ENCODE measurements at regions not wholly inside any gene's neighbourhood (a gene's known extent, or its start where the extent isn't known, plus 50 kb on each side); places are given as distances from the start of the nearest gene placed in this dataset.

DNA sequence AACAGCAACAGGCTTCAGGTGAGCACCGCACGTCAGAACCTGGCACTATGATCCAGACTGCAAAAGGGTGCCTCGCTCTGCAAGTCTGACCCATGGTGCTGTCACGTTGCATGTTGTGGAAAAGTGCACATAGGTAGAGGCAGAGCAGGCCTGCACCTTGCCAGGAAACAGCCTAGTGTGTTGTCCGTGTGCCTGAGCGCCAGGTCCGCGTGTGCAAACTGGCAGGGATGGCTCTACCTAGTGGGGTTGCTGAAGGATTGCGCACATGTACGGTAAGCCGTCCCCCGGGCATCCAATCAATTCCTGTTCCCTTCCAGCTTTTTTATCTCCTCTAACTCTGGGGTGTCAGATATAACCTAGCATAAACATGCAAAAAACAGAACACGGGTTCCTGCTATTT is 219.5 kb downstream of the NXNL2 start:
- DNase-seq (ENCODE audit: low read depth, low spot score), result no peak

DNA sequence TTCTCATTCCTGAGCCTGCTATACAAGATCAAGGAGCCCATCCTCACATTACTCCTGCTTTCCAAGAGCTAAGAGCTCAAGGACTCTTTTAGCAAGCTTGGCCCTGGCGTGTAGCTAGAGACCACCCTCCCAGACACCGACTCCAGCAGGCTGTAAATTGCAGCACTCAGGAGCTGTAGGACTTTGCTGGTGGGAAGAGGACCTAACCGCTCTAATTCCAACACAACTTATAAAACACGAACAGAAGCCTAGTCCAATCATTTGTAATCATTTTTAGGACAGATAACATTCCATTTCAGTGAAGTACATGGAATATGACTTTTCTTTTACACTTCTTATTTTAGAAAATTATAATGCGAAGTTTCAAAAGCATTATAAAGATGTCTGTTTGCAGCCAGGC is 219.9 kb downstream of the NXNL2 start:
- no peak for DNase-seq (ENCODE audit: low read depth, low spot score)

- DNase-seq (ENCODE audit: low read depth, low spot score), result no peak
Measured at GRCh38 chr9:88757406-88758010, 222.5 kb downstream of the NXNL2 start.

- DNase-seq (ENCODE audit: low read depth, low spot score), result no peak
Measured at GRCh38 chr9:88759364-88759763, 224.4 kb downstream of the NXNL2 start.

GRCh38 chr9:88766778-88767503 is 224.3 kb upstream of the S1PR3 start:
- DNase-seq (ENCODE audit: low read depth, low spot score), result no peak

DNA sequence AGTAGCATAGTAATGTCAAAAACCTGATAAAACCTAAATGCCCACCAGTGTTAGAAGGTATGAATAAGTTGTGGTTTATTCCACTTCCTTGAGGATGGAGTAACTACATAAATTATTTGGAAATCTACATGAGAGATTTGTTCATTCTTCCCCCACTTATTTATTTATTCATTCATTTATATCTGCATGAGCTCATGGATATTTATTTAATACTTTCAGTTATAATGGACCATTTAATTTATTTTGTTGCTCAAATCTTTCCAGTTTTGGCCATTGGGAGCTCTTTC is 223.8 kb upstream of the S1PR3 start:
- DNase-seq (ENCODE audit: low read depth, low spot score), result no peak

GRCh38 chr9:88772575-88772974 is 218.7 kb upstream of the S1PR3 start:
- DNase-seq (ENCODE audit: low read depth, low spot score), result no peak

DNA sequence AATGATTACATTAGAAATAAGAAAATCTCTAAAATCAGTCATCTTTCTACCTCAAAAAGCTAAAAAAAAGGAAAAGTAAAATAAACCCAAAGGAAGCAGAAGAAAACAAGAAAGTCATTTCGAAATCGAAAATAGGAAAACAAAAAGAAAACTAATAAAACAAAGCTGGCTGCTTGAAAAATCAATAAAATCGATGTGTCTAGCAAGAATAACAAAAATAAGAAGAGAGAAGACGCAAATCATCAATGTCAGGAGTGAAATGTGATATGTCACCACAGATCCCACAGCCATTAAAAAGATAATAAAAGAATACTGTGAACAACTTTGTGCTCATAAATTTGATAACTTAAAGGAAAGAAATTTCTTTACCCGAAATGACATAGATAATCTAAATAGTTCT is 218.1 kb upstream of the S1PR3 start:
- DNase-seq (ENCODE audit: low read depth, low spot score), result no peak

- no peak for DNase-seq (ENCODE audit: low read depth, low spot score)
Measured at GRCh38 chr9:88773627-88774244, 217.5 kb upstream of the S1PR3 start.

DNA sequence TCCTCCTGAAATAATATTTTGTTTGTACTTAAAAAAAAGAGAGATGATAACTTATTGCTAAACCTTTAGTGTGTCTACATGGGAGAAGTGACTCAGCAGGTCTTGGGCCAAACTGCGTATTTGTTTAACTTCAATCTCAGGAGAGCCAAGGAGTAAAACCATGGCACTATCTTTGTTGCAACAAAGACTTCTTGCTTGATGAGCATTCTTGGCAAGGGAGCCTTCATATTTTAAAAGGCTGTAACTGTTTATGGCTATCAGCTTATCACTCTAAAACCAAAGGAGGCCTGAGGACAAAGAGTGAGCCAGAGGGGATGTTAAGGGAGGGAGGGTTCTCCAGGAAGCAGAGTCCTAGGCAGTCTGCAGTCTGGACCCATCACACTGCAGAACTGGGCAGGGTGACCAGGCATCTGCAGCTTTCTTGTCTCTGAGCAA is 216.2 kb upstream of the S1PR3 start:
- no peak for DNase-seq (ENCODE audit: low read depth, low spot score)

- DNase-seq (ENCODE audit: low read depth, low spot score), result no peak
Measured at GRCh38 chr9:88775559-88775958, 215.7 kb upstream of the S1PR3 start.

- DNase-seq (ENCODE audit: low read depth, low spot score), result no peak
Measured at GRCh38 chr9:88775966-88776365, 215.3 kb upstream of the S1PR3 start.

DNA sequence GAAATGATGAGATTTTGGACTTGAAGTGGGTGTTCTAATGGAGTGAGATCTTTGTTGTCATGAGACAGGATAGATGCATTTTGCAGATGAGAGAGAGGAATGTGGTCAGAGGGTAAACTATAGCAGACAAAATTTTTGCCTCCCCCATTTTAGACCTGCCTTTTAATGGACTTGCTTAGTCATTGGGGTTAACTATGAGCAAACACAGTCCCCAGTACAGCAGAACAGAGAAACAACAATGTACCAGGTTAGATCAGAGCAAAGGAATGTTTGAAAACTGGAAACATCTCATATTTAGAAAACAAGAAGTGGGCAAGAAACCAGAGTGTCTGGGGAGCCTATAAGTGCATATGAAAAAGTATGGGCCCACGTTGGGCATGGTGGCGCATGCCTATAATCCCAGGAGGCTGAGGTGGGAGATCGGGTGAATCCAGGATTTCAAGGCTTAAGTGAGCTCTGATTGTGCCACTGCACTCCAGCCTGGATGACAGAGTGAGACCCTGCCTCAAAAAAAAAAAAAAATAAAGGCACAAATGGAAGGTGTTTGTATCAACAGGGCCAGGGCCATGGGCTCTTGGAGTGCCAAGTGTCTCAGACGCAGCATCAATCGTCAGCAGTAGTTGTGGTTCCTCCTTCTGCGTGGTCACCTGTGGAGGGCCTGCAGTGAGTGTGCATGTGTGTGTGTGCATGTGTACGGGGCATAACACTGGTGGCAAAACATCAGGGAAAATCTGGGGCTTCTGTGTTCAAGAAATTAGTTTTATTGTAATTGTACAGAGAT is 214.4 kb upstream of the S1PR3 start:
- no peak for DNase-seq (ENCODE audit: low read depth, low spot score)

DNA sequence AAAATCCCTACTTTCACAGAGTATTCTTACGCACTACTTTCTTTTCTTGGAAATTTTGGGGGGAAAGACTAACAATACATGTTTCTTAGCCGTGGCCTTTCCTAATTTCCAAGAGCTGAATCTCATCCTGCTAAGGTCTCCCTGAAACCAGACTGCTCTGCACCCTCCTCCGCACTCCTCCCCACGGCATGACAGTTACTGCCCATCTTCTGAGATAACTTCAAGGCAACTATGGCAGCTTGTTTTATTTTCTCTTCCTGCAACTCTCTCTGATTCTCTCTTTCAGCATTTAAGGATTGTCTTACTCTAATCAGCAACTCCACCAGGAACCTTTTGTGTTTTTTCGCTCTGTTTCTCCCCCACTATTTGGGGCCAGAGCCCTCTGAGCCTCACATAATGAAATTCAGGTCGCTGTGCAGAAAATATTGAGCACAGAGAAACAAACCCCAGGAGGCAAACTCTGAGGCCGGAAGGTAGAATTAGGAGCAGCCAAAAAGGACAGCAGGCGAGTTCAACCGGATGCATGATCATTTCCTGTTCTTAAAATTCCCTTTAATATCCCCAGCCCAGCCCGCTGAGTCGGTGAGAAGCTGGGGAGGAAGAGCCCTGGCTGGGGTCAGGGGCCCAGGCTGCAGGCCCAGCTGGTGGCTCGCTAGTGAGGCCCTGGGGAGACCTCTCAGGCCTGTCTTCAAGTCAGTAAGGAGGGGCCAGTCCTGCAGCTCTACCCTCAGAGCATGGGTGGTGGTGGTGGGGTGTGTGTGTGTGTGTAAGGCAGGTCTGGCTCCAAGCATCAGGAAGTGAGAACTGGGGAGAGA is 213.6 kb upstream of the S1PR3 start:
- DNase-seq (ENCODE audit: low read depth, low spot score), result no peak

- no peak for DNase-seq (ENCODE audit: low read depth, low spot score)
Measured at GRCh38 chr9:88781628-88782391, 209.5 kb upstream of the S1PR3 start.

GRCh38 chr9:88782931-88783710 is 208.1 kb upstream of the S1PR3 start:
- DNase-seq (ENCODE audit: low read depth, low spot score), result no peak

DNA sequence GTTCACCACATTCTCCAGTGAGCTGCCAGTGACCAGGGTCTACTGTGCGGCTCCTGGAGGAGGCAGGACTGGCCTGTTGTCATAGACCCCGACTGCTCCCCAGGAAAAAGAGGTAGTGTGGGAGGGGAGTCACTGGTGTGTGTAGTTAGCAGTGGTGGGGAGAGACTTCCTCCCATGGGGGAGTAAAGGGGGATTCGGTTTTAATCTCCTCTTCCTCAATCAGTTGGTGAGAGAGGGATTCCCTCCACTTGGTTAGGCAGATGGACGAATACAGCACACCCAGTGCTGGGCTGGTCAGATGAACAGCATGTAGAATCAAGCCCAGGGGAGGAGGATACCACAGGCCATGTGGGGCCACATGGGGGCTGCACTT is 207.6 kb upstream of the S1PR3 start:
- DNase-seq (ENCODE audit: low read depth, low spot score), result no peak

GRCh38 chr9:88784960-88785359 is 206.3 kb upstream of the S1PR3 start:
- DNase-seq (ENCODE audit: low read depth, low spot score), result no peak

DNA sequence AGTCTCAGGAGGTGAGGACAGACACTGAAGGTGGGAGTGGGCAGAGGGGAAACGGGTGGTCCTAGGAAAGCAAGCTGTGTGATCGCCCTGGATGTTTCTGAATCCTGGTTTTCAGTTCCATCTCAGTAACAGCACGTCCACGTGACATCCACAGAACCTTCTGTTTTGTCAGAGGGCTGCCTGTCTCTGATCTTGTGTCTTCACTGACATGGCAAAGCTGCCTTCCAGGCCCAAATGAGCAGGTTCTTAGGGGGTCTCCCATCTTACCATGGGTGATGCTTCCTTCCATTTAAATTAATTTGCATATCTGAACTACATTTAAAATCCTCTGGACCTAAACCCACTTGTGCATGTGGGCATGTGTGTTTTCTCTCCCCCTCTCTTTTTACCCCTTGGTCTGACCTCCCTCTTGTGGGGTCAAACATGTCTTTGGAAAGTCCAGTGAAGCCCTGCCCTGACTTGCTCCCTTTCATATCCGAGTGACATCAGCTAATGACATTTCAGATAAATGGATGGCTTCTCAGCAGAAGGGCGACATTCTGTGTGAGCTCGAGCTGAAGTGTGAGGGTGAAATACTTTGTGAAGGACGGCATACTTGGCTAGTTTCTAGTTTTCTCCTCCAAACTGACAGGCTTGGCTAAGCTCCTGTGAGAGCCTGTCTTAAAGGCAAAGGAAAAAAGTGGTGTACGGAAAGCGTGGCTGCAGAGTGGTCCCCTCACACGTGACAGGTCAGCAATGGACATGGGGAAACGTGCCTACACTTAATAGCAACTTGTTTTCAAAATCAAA is 204.8 kb upstream of the S1PR3 start:
- DNase-seq (ENCODE audit: low read depth, low spot score), result no peak

All from iPS DF 19.7 (cell line).